ENCODE measurements at regions not wholly inside any gene's neighbourhood (a gene's known extent, or its start where the extent isn't known, plus 50 kb on each side); places are given as distances from the start of the nearest gene placed in this dataset.

DNA sequence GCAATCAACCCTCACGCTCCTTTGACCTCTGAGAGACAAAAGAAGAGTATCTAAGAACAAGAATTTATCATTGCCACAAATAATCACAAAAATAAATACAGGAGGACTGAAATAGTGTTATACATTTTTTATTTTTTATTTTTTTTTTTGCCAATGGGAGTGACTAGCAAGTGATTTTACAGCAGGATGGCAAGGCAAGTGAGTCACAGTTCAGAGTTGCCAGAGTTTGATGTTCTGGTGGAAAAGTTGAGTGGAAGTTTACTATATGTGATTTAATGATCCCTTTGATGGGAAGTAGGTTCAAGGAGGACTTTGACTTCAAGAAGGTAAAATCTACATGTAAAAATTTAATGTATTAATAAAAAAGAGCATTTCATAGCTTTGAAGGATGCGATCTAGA is 2691.4 kb downstream of the PCDH9 start:
- H3K4me3 ChIP-seq (replicated peaks in 1 of 3; ENCODE audit: insufficient read depth in 1 of 3, low read depth in 1 of 3, low read length in 3 of 3): no peak overlapping the region
- BruUV-seq (replicated peaks): no TSS peak
- ChIA-PET POLR2A (no interaction called here), CTCF (no interaction called here)
- no peaks in the 10 kb centered on the region for H3K9me1 ChIP-seq (replicated peaks; ENCODE audit: control insufficient read depth, extremely low read depth, insufficient read depth, low read length)
- dilution Hi-C loops (cut with MboI; ENCODE audit: extremely low pct_ligation_motif_present, low sequenced_read_pairs) (no loop called here), intact Hi-C loops (cut with micrococcal nuclease) (no loop called here)
- H3K9ac ChIP-seq (replicated peaks; ENCODE audit: extremely low read depth, insufficient read depth, low read length): no peak overlapping the region
- no peaks in the 10 kb centered on the region for H3K36me3 ChIP-seq (ENCODE audit: control insufficient read depth in 2 of 2, extremely low read depth in 1 of 2, insufficient read depth in 2 of 2, low read length in 2 of 2)
- H3K27ac ChIP-seq (ENCODE audit: insufficient read depth, low read depth, low read length): no peak overlapping the region
- FAIRE-seq (no peak), DNase-seq (ENCODE audit: low read depth, low spot score) (no peak)
- no peaks in the 10 kb centered on the region for H3K79me2 ChIP-seq (ENCODE audit: control insufficient read depth, insufficient read depth, low read length)
- H3K4me1 ChIP-seq (ENCODE audit: control insufficient read depth, extremely low read depth, insufficient read depth, low read length): no peaks in the 10 kb centered on the region
- H4K20me1 ChIP-seq (replicated peaks; ENCODE audit: control insufficient read depth, extremely low read depth, insufficient read depth, low read length): no peaks in the 10 kb centered on the region
- H3K9me3 ChIP-seq (replicated peaks; ENCODE audit: control insufficient read depth, insufficient read depth, low read length): no peaks in the 10 kb centered on the region
- TF ChIP-seq, protein P1, sequence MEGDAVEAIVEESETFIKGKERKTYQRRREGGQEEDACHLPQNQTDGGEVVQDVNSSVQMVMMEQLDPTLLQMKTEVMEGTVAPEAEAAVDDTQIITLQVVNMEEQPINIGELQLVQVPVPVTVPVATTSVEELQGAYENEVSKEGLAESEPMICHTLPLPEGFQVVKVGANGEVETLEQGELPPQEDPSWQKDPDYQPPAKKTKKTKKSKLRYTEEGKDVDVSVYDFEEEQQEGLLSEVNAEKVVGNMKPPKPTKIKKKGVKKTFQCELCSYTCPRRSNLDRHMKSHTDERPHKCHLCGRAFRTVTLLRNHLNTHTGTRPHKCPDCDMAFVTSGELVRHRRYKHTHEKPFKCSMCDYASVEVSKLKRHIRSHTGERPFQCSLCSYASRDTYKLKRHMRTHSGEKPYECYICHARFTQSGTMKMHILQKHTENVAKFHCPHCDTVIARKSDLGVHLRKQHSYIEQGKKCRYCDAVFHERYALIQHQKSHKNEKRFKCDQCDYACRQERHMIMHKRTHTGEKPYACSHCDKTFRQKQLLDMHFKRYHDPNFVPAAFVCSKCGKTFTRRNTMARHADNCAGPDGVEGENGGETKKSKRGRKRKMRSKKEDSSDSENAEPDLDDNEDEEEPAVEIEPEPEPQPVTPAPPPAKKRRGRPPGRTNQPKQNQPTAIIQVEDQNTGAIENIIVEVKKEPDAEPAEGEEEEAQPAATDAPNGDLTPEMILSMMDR (IDR thresholded peaks at IDR 0.05; ENCODE audit: extremely low read depth in 1 of 2, insufficient read depth in 1 of 2, low read depth in 1 of 2, low read length in 2 of 2): no peak
- TF ChIP-seq FOS (IDR thresholded peaks at IDR 0.05; ENCODE audit: borderline replicate concordance, insufficient read depth, low read length): peak; percentile 44
- H3K27me3 ChIP-seq (ENCODE audit: control insufficient read depth in 2 of 2, insufficient read depth in 2 of 2, low read length in 2 of 2): no peaks in the 10 kb centered on the region
- H3K4me2 ChIP-seq (ENCODE audit: insufficient read depth, low read length): no peak overlapping the region
- H2AFZ ChIP-seq (ENCODE audit: low read depth, low read length): no peak overlapping the region

DNA sequence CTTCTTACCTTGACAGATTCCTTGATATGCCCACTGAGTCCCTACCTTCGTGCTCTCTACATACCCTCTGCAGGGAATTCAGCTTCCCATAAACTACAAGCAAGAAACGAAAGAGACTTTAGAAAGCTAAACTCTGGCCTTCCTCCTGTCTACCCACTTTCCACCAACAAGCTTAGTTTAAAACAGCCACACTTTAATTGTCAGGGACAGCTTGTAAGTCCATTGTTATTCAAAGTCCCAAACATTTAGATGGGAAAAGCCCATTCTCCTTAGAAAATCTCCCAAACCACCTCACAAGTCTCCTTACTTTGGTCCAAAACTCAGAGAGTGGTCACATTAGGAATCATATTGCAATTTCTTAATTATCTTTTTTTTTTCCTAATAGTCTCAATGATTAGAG is 2695.8 kb downstream of the PCDH9 start:
- TF ChIP-seq POLR2A (IDR thresholded peaks at IDR 0.05; ENCODE audit: low read depth, low read length) (no peak), EZH2 (IDR thresholded peaks at IDR 0.05; ENCODE audit: borderline replicate concordance, low read depth, low read length, severe bottlenecking) (no peak), MYC (IDR thresholded peaks at IDR 0.05; ENCODE audit: low read depth, low read length) (no peak), GATA2 (IDR thresholded peaks at IDR 0.05; ENCODE audit: insufficient read depth, insufficient read length, low read depth, low read length) (no peak), FOS (IDR thresholded peaks at IDR 0.05; ENCODE audit: borderline replicate concordance, insufficient read depth, low read length) (no peak), JUN (IDR thresholded peaks at IDR 0.05; ENCODE audit: borderline replicate concordance, insufficient read depth, insufficient read length, low read depth) (no peak), POLR2AphosphoS5 (IDR thresholded peaks at IDR 0.05; ENCODE audit: insufficient read depth, low read depth, low read length) (no peak)
- TF ChIP-seq, protein P1 (IDR thresholded peaks at IDR 0.05; ENCODE audit: extremely low read depth in 1 of 2, insufficient read depth in 1 of 2, low read depth in 1 of 2, low read length in 2 of 2): no peak
- TF ChIP-seq, protein P2, sequence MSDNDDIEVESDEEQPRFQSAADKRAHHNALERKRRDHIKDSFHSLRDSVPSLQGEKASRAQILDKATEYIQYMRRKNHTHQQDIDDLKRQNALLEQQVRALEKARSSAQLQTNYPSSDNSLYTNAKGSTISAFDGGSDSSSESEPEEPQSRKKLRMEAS (IDR thresholded peaks at IDR 0.05; ENCODE audit: insufficient read depth, insufficient read length): no peak

More for the DNA sequence above, 2695.8 kb downstream of the PCDH9 start:
- intact Hi-C loops (cut with micrococcal nuclease) (loop anchor here (5.0 kb wide), 1 partner anchor 188 kb away; no protein-coding TSS in a partner anchor), dilution Hi-C loops (cut with MboI; ENCODE audit: extremely low pct_ligation_motif_present, low sequenced_read_pairs) (no loop called here)
- Histone ChIP-seq H3K9me3 (replicated peaks; ENCODE audit: control insufficient read depth, insufficient read depth, low read length) (no peaks in the 10 kb centered on the region), H3K9ac (replicated peaks; ENCODE audit: extremely low read depth, insufficient read depth, low read length) (no peak overlapping the region), H3K79me2 (ENCODE audit: control insufficient read depth, insufficient read depth, low read length) (no peaks in the 10 kb centered on the region), H3K27ac (ENCODE audit: insufficient read depth, low read depth, low read length) (no peak overlapping the region), H3K4me1 (ENCODE audit: control insufficient read depth, extremely low read depth, insufficient read depth, low read length) (no peaks in the 10 kb centered on the region), H4K20me1 (replicated peaks; ENCODE audit: control insufficient read depth, extremely low read depth, insufficient read depth, low read length) (no peaks in the 10 kb centered on the region), H2AFZ (ENCODE audit: low read depth, low read length) (no peak overlapping the region), H3K36me3 (ENCODE audit: control insufficient read depth in 2 of 2, extremely low read depth in 1 of 2, insufficient read depth in 2 of 2, low read length in 2 of 2) (no peaks in the 10 kb centered on the region), H3K4me3 (replicated peaks in 1 of 3; ENCODE audit: insufficient read depth in 1 of 3, low read depth in 1 of 3, low read length in 3 of 3) (no peak overlapping the region), H3K27me3 (ENCODE audit: control insufficient read depth in 2 of 2, insufficient read depth in 2 of 2, low read length in 2 of 2) (no peaks in the 10 kb centered on the region), H3K9me1 (replicated peaks; ENCODE audit: control insufficient read depth, extremely low read depth, insufficient read depth, low read length) (no peaks in the 10 kb centered on the region), H3K4me2 (ENCODE audit: insufficient read depth, low read length) (no peak overlapping the region)
- ChIA-PET POLR2A (no interaction called here), CTCF (no interaction called here)
- BruUV-seq (replicated peaks): no TSS peak
- FAIRE-seq (no peak), DNase-seq (ENCODE audit: low read depth, low spot score) (no peak)

All from endothelial cell of umbilical vein (primary cell).